GM13977 (cell line): ENCODE measurements at regions not wholly inside any gene's neighbourhood (a gene's known extent, or its start where the extent isn't known, plus 50 kb on each side); places are given as distances from the start of the nearest gene placed in this dataset.

Experiments
- DNase-seq: peaks from one replicate; pipeline ENCODE4 v3.0.0; 2012; ENCODE audit warnings: low spot score
- in situ Hi-C: fragments of 300-500 bp; cut with MboI; formaldehyde crosslinking; loops from one replicate; pipeline ENCODE4 v1.12.0; 2022; ENCODE audit warnings: low sequenced_read_pairs, low pct_unique_long_range_greater_than_20kb, mixed read lengths, inconsistent platforms; ENCODE audit not compliant: unreplicated experiment
- TF ChIP-seq, protein P1 (sequence below): IDR thresholded peaks from 2 replicates; pipeline ENCODE4 v1.5.1; 2012; ENCODE audit warnings: mild to moderate bottlenecking, control low read depth; ENCODE audit not compliant: insufficient read depth; ENCODE audit errors: extremely low read depth, missing control alignments

DNA sequence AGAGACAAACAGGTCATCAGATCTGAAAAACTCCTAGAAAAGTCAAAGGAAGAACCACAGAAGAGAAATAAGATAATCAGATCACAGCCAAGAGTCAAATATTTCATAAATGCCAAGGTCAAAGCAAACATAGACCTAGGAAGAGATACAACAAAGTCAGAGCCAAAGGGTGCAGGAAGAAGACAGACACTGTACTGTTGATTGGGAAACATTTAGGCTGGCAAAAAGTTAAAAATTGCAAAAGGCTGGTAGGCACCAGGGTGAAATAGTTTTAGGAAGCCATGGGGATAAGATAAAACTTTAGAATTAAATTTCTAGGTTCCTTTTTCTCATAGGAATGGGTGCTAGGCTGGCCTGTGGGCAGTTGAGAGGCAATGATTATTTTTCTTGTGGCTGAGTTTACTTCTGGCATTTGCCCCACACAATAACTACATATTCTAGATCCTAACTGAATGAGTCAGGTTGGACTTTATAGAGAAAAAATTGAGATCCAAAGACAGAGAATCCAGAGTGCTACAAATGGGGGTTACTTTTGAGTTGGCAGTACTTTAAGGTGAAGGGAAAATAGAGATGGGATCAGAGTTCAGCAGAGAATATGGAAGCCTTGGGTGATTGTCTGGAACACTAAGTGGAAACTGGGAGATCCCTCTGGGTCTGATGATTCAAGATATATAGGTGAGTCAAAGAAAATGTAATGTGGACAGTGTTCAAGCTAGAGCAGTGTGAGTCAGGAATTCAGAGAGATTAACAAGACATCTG is 215.5 kb downstream of the C12orf50 start:
- TF ChIP-seq, protein P1, sequence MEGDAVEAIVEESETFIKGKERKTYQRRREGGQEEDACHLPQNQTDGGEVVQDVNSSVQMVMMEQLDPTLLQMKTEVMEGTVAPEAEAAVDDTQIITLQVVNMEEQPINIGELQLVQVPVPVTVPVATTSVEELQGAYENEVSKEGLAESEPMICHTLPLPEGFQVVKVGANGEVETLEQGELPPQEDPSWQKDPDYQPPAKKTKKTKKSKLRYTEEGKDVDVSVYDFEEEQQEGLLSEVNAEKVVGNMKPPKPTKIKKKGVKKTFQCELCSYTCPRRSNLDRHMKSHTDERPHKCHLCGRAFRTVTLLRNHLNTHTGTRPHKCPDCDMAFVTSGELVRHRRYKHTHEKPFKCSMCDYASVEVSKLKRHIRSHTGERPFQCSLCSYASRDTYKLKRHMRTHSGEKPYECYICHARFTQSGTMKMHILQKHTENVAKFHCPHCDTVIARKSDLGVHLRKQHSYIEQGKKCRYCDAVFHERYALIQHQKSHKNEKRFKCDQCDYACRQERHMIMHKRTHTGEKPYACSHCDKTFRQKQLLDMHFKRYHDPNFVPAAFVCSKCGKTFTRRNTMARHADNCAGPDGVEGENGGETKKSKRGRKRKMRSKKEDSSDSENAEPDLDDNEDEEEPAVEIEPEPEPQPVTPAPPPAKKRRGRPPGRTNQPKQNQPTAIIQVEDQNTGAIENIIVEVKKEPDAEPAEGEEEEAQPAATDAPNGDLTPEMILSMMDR, result no peak
- in situ Hi-C loops, result no loop called here

DNA sequence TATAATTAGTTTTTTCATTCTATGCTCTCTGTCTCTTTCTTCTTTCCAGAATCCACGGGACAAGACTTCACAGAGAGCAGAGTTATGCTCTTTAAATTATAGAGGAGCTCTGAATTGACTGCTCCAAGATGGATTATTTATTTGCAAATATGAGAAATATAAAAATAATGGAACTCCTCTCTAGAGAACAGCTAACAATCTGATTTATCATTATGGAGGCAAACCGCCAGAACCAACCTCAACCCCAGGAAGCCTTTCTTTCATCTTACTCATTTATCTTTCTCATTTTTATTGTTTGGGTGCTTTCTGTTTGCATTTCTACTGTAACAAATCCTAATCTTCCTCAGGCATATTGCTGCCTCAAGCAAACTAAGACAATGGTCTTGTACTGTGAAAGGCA is 216.5 kb downstream of the C12orf50 start:
- TF ChIP-seq, protein P1, result no peak

More for the DNA sequence above, 215.5 kb downstream of the C12orf50 start:
- DNase-seq, result no peak

GRCh38 chr12:87812030-87812429 is 217.2 kb downstream of the C12orf50 start:
- no peak for DNase-seq
- TF ChIP-seq, protein P1, result no peak
- in situ Hi-C loops, result no loop called here

More for the DNA sequence above, 216.5 kb downstream of the C12orf50 start:
- no peak for DNase-seq
- in situ Hi-C loops, result no loop called here

GRCh38 chr12:87809916-87810315 is 219.3 kb downstream of the C12orf50 start:
- no peak for DNase-seq
- TF ChIP-seq, protein P1, result no peak
- in situ Hi-C loops, result no loop called here

GRCh38 chr12:87807086-87807485 is 222.1 kb downstream of the C12orf50 start:
- in situ Hi-C loops, result no loop called here
- no peak for DNase-seq
- TF ChIP-seq, protein P1, result no peak

GRCh38 chr12:87806310-87806709 is 222.9 kb downstream of the C12orf50 start:
- in situ Hi-C loops, result no loop called here
- TF ChIP-seq, protein P1, result no peak
- no peak for DNase-seq

- TF ChIP-seq, protein P1, result no peak
- no peak for DNase-seq
- in situ Hi-C loops, result no loop called here
Observed at GRCh38 chr12:87804386-87804785, 224.8 kb downstream of the C12orf50 start.
